NCI-H2196 (cell line): ENCODE measurements at regions not wholly inside any gene's neighbourhood (a gene's known extent, or its start where the extent isn't known, plus 50 kb on each side); places are given as distances from the start of the nearest gene placed in this dataset.
"Not testable (repeated sequence)": the region's sequence is repeated elsewhere in the genome, so short reads cannot be mapped to it uniquely, and the experiment has no call there.

ENCODE experiments used
- DNase-seq: peaks from one replicate; lab custom pipeline; 2025; ENCODE audit not compliant: unreplicated experiment; lab: John Stamatoyannopoulos, UW

GRCh38 chr6:140317950-140318349, 943.5 kb upstream of the CITED2 start:
- DNase-seq = no peak

GRCh38 chr6:140316966-140317365, 942.5 kb upstream of the CITED2 start:
- DNase-seq = no peak

- no peak for DNase-seq
Observed at GRCh38 chr6:140314682-140315081, 940.2 kb upstream of the CITED2 start.

GRCh38 chr6:140311146-140311545, 936.7 kb upstream of the CITED2 start:
- no peak for DNase-seq

GRCh38 chr6:140303218-140303949, 928.9 kb upstream of the CITED2 start:
- DNase-seq = no peak

GRCh38 chr6:140300331-140300730, 925.9 kb upstream of the CITED2 start:
- no peak for DNase-seq

- DNase-seq = no peak
Observed at GRCh38 chr6:140289186-140289585, 914.7 kb upstream of the CITED2 start.

- no peak for DNase-seq
Observed at GRCh38 chr6:140285998-140286690, 911.7 kb upstream of the CITED2 start.

GRCh38 chr6:140285471-140285870, 911.0 kb upstream of the CITED2 start:
- DNase-seq = no peak

- DNase-seq = no peak
Observed at GRCh38 chr6:140284871-140285270, 910.4 kb upstream of the CITED2 start.

- no peak for DNase-seq
Observed at GRCh38 chr6:140283197-140283596, 908.7 kb upstream of the CITED2 start.

- no peak for DNase-seq
Observed at GRCh38 chr6:140281767-140282166, 907.3 kb upstream of the CITED2 start.

GRCh38 chr6:140281236-140281635, 906.8 kb upstream of the CITED2 start:
- DNase-seq = no peak

- DNase-seq = no peak
Observed at GRCh38 chr6:140276719-140277118, 902.3 kb upstream of the CITED2 start.

GRCh38 chr6:140276133-140276532, 901.7 kb upstream of the CITED2 start:
- no peak for DNase-seq

GRCh38 chr6:140275725-140276124, 901.3 kb upstream of the CITED2 start:
- no peak for DNase-seq

- DNase-seq = no peak
Observed at GRCh38 chr6:140274548-140274947, 900.1 kb upstream of the CITED2 start.

- no peak for DNase-seq
Observed at GRCh38 chr6:140271759-140272377, 897.4 kb upstream of the CITED2 start.

GRCh38 chr6:140269591-140270165, 895.2 kb upstream of the CITED2 start:
- DNase-seq = no peak

GRCh38 chr6:140264431-140264830, 890.0 kb upstream of the CITED2 start:
- DNase-seq = no peak

GRCh38 chr6:140258302-140258701, 883.9 kb upstream of the CITED2 start:
- not testable (repeated sequence) for DNase-seq

- DNase-seq = no peak
Observed at GRCh38 chr6:140256248-140256647, 881.8 kb upstream of the CITED2 start.
